A549 (cell line): ENCODE measurements at regions not wholly inside any gene's neighbourhood (a gene's known extent, or its start where the extent isn't known, plus 50 kb on each side); places are given as distances from the start of the nearest gene placed in this dataset.

Experiments used
- BCL3 ChIP-seq: fragments of >200 bp; sonication (Bioruptor Twin); formaldehyde crosslinking; IDR thresholded peaks from 3 replicates; pipeline ENCODE4 v1.6.1; 2016
- CTCF ChIP-seq: fragments of >200 bp; sonication (Bioruptor Twin); formaldehyde crosslinking; IDR thresholded peaks from 3 replicates; pipeline ENCODE4 v1.5.1; 2016
- FOSL2 ChIP-seq, 2 experiments: fragments of 450-650 bp in 1 of 2; fragments of >200 bp in 1 of 2; sonication (Bioruptor Twin) in 1 of 2; formaldehyde crosslinking; IDR thresholded peaks; 2 replicates each; pipeline versions ENCODE4 v1.5.0 to v1.6.1; 2016 to 2020; ENCODE audit warnings: mild to moderate bottlenecking in 1 of 2, moderate library complexity in 1 of 2

GRCh38 chr9:14434158-14434504, 120.2 kb upstream of the NFIB start:
- TF ChIP-seq CTCF (no peak), BCL3 (no peak), FOSL2 (IDR thresholded peaks at IDR 0.05) (no peak), FOSL2 (CRISPR knock-in tag; IDR thresholded peaks at IDR 0.05) (no peak)
